ENCODE measurements at regions not wholly inside any gene's neighbourhood (a gene's known extent, or its start where the extent isn't known, plus 50 kb on each side); places are given as distances from the start of the nearest gene placed in this dataset.

GRCh38 chr13:47036294-47037008 is 139.6 kb upstream of the HTR2A start:
- DNase-seq (ENCODE audit: low read depth): no peak
- H3K4me3 ChIP-seq (ENCODE audit: low read depth, low read length): no peak overlapping the region
- no peak for TF ChIP-seq POLR2A (IDR thresholded peaks at IDR 0.05; ENCODE audit: extremely low read depth, insufficient read length)
- no peak for TF ChIP-seq MAX (IDR thresholded peaks at IDR 0.05; ENCODE audit: low read depth, low read length)
- no peak for TF ChIP-seq MYC (IDR thresholded peaks at IDR 0.05; ENCODE audit: low read depth, low read length)
- TF ChIP-seq CTCF (IDR thresholded peaks at IDR 0.05; ENCODE audit: low read depth, low read length): no peak

- no peak for DNase-seq (ENCODE audit: low read depth)
- no peak overlapping the region for H3K4me3 ChIP-seq (ENCODE audit: low read depth, low read length)
- TF ChIP-seq MYC (IDR thresholded peaks at IDR 0.05; ENCODE audit: low read depth, low read length) (no peak), CTCF (IDR thresholded peaks at IDR 0.05; ENCODE audit: low read depth, low read length) (no peak), POLR2A (IDR thresholded peaks at IDR 0.05; ENCODE audit: extremely low read depth, insufficient read length) (no peak), MAX (IDR thresholded peaks at IDR 0.05; ENCODE audit: low read depth, low read length) (no peak)
Measured at GRCh38 chr13:47033216-47033615, 136.4 kb upstream of the HTR2A start.

GRCh38 chr13:47027780-47028437 is 131.1 kb upstream of the HTR2A start:
- no peak for DNase-seq (ENCODE audit: low read depth)

GRCh38 chr13:47025791-47026447 is 129.1 kb upstream of the HTR2A start:
- no peak for DNase-seq (ENCODE audit: low read depth)
- H3K4me3 ChIP-seq (ENCODE audit: low read depth, low read length): no peak overlapping the region
- TF ChIP-seq POLR2A (IDR thresholded peaks at IDR 0.05; ENCODE audit: extremely low read depth, insufficient read length) (no peak), MYC (IDR thresholded peaks at IDR 0.05; ENCODE audit: low read depth, low read length) (no peak), CTCF (IDR thresholded peaks at IDR 0.05; ENCODE audit: low read depth, low read length) (no peak), MAX (IDR thresholded peaks at IDR 0.05; ENCODE audit: low read depth, low read length) (no peak)

More at GRCh38 chr13:47027780-47028437, 131.1 kb upstream of the HTR2A start:
- TF ChIP-seq MYC (IDR thresholded peaks at IDR 0.05; ENCODE audit: low read depth, low read length): no peak
- TF ChIP-seq POLR2A (IDR thresholded peaks at IDR 0.05; ENCODE audit: extremely low read depth, insufficient read length): no peak
- no peak for TF ChIP-seq CTCF (IDR thresholded peaks at IDR 0.05; ENCODE audit: low read depth, low read length)
- TF ChIP-seq MAX (IDR thresholded peaks at IDR 0.05; ENCODE audit: low read depth, low read length): no peak
- H3K4me3 ChIP-seq (ENCODE audit: low read depth, low read length): no peak overlapping the region

GRCh38 chr13:47019977-47020376 is 123.1 kb upstream of the HTR2A start:
- no peak overlapping the region for H3K4me3 ChIP-seq (ENCODE audit: low read depth, low read length)
- DNase-seq (ENCODE audit: low read depth): no peak
- TF ChIP-seq CTCF (IDR thresholded peaks at IDR 0.05; ENCODE audit: low read depth, low read length): no peak
- TF ChIP-seq MAX (IDR thresholded peaks at IDR 0.05; ENCODE audit: low read depth, low read length): no peak
- TF ChIP-seq MYC (IDR thresholded peaks at IDR 0.05; ENCODE audit: low read depth, low read length): no peak
- no peak for TF ChIP-seq POLR2A (IDR thresholded peaks at IDR 0.05; ENCODE audit: extremely low read depth, insufficient read length)

Measured in NB4 (cell line).